Activated B cell treated with CpG ODN at 0.5 μM for 24 hours (primary cell): ENCODE measurements at regions not wholly inside any gene's neighbourhood (a gene's known extent, or its start where the extent isn't known, plus 50 kb on each side); places are given as distances from the start of the nearest gene placed in this dataset.

Experiments used
- ATAC-seq: fragments of 200-7000 bp; cut with Tn5 transposase; one replicate; pipeline ENCODE4 v1.10.0; 2021; ENCODE audit warnings: low read depth, mild to moderate bottlenecking, moderate library complexity
- CTCF ChIA-PET: fragments of 350-600 bp; sonication (Branson Sonifier 250); formaldehyde crosslinking; loops from one replicate; lab custom pipeline; 2021; ENCODE audit warnings: antibody characterized with exemption; lab: Charles Lee
- POLR2A ChIA-PET: fragments of 350-600 bp; sonication (Branson Sonifier 250); formaldehyde crosslinking; loops from one replicate; lab custom pipeline; 2021; ENCODE audit warnings: antibody characterized with exemption; lab: Charles Lee
- DNase-seq: peaks from one replicate; pipeline ENCODE4 v3.0.0; 2022
- H3K27ac Mint-ChIP-seq: one replicate; pipeline ENCODE4 v1.8.0; 2020; ENCODE audit warnings: mixed read lengths
- H3K27me3 Mint-ChIP-seq: one replicate; pipeline ENCODE4 v1.8.0; 2021; ENCODE audit warnings: mixed read lengths
- H3K36me3 Mint-ChIP-seq: one replicate; pipeline ENCODE4 v1.8.0; 2021; ENCODE audit warnings: low read depth, mixed read lengths
- H3K4me1 Mint-ChIP-seq: one replicate; pipeline ENCODE4 v1.8.0; 2021; ENCODE audit warnings: mixed read lengths
- H3K4me3 Mint-ChIP-seq: one replicate; pipeline ENCODE4 v1.8.0; 2020; ENCODE audit warnings: mild to moderate bottlenecking, mixed read lengths
- H3K9me3 Mint-ChIP-seq: one replicate; pipeline ENCODE4 v1.8.0; 2020; ENCODE audit warnings: mixed read lengths
- intact Hi-C: fragments of 100-400 bp; cut with micrococcal nuclease; formaldehyde crosslinking; loops from one replicate; pipeline ENCODE4 v1.15.1; 2024
- TF ChIP-seq, protein P1 (sequence below): fragments of 200-600 bp; IDR thresholded peaks from one replicate; pipeline ENCODE4 v1.8.0; 2022; ENCODE audit warnings: antibody characterized with exemption, mild to moderate bottlenecking

DNA sequence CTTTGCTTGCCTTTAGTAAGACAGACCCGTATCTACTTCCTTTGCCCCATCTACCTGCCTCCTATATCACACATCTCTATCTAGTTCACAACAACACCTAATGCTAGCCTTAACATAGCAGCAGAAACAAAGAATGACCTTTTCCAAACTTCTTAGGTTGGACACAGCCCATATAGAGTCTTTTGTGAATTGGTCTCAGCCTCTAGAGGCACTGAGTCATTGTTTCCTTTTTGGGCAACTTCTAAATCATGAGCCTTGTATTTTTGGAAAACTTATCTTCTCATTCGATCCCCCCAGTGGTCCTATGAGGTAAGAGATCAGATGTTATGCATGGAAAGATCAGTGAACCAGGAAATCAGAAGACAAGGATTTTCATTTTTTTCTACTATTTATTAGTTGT lies 679.4 kb upstream of the USP24 start:
- Mint-ChIP-seq H3K27me3 (peaks cover 8% of the 10 kb centered on the region), H3K36me3 (no peaks in the 10 kb centered on the region), H3K27ac (no peak overlapping the region), H3K4me1 (no peaks in the 10 kb centered on the region), H3K4me3 (no peak overlapping the region), H3K9me3 (peaks cover 22% of the 10 kb centered on the region)
- CTCF ChIA-PET: no interaction called here
- POLR2A ChIA-PET: no interaction called here
- intact Hi-C loops: no loop called here
- DNase-seq: no peak
- no peak for ATAC-seq
- TF ChIP-seq, protein P1, sequence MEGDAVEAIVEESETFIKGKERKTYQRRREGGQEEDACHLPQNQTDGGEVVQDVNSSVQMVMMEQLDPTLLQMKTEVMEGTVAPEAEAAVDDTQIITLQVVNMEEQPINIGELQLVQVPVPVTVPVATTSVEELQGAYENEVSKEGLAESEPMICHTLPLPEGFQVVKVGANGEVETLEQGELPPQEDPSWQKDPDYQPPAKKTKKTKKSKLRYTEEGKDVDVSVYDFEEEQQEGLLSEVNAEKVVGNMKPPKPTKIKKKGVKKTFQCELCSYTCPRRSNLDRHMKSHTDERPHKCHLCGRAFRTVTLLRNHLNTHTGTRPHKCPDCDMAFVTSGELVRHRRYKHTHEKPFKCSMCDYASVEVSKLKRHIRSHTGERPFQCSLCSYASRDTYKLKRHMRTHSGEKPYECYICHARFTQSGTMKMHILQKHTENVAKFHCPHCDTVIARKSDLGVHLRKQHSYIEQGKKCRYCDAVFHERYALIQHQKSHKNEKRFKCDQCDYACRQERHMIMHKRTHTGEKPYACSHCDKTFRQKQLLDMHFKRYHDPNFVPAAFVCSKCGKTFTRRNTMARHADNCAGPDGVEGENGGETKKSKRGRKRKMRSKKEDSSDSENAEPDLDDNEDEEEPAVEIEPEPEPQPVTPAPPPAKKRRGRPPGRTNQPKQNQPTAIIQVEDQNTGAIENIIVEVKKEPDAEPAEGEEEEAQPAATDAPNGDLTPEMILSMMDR: no peak

DNA sequence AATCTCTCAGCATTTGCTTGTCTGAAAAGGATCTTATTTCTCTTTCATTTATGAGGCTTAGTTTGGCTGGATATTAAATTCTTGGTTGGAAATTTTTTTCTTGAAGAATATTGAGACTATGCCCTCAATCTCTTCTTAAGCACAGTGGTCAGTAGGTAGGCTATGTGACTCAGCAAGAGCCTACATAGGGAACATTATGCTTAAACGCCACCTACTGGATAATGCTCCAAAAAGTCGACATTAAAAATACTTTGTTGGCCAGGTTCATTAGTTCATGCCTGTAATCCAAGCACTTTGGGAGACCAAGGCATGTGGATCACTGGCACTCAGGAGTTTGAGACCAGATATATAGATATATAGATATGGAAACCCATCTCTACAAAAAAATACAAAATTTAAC lies 678.0 kb upstream of the USP24 start:
- Mint-ChIP-seq H3K36me3 (no peaks in the 10 kb centered on the region), H3K27me3 (peaks cover 8% of the 10 kb centered on the region), H3K27ac (no peak overlapping the region), H3K4me1 (no peaks in the 10 kb centered on the region), H3K9me3 (peaks cover 22% of the 10 kb centered on the region), H3K4me3 (no peak overlapping the region)
- no peak for DNase-seq
- ChIA-PET CTCF (no interaction called here), POLR2A (no interaction called here)
- intact Hi-C loops: no loop called here
- TF ChIP-seq, protein P1: no peak
- no peak for ATAC-seq

DNA sequence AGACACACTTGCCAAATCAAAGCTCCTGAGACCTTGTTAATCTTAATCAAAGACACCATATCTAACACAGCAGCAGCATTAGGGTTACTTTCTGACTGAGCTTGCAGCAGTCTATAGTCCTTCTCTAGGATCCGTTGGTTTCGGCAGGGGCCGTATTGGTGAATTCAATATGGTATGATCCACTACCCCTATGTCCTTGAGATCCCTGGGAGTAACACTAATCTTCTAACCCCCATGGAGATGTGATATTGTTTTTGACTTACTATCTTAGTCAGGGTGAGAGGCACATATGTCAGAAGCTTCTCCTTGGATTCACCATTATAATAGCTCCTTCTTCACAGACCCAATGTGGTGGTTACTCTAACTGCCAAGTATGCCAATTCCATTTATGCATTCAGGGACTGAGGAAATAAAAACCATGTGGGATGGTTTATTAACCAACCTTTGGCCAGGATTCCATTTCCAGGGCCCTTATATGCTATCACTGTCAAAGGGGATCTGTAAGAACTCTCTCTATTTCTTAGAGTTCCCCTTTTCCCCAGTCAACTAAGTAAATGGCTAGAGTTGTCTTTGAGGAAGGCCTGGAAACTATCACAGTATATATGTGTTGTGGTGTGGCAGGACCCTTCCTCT lies 673.6 kb upstream of the USP24 start:
- intact Hi-C loops: no loop called here
- ATAC-seq (no peak), DNase-seq (no peak)
- TF ChIP-seq, protein P1: no peak
- Mint-ChIP-seq H3K36me3 (no peaks in the 10 kb centered on the region), H3K4me1 (no peaks in the 10 kb centered on the region), H3K4me3 (no peak overlapping the region), H3K27me3 (peaks cover 5% of the 10 kb centered on the region), H3K9me3 (peaks cover 11% of the 10 kb centered on the region), H3K27ac (no peak overlapping the region)
- CTCF ChIA-PET: no interaction called here
- POLR2A ChIA-PET: no interaction called here

DNA sequence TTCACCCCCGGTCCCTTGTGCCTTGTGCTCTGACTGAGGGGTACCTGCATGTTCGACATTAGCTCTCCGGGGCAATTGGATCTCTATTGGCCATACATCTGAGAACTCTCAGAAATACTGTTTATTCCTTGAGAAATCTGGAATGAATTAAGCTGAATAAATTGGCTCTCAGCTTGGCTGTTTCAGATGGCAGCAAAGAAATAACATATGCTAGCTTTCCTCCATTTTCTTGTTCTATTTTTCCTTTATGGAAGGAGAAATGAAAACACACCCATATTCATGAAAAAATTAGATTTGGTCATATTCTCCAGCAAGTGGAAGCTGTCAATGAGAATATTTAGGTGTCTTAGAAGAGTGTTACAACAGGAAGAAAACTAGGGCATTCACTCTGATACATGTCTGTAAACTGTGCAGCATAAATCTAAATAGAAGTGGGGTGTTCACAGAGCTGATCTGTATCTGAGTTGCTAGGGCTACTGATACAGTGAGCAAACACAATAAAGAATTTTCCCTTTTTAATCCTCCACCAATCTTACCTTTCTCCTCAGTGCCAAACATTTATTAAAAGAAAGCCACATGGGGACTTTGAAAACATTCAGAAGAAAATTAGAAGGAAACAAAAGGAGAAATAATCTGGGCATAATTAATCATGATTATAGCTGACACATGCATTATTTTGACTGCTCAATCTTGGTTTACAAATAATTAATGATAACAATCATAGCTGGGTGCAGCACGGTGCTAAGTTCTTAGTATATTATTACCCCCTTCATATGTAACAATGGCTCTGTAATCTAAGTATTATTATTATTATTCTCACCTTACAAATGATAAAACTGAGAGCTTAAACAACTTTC lies 671.9 kb upstream of the USP24 start:
- no peaks in the 10 kb centered on the region for H3K36me3 Mint-ChIP-seq
- DNase-seq (no peak), ATAC-seq (no peak)
- ChIA-PET CTCF (no interaction called here), POLR2A (no interaction called here)
- H3K4me1 Mint-ChIP-seq: no peaks in the 10 kb centered on the region
- H3K9me3 Mint-ChIP-seq: peaks cover 3% of the 10 kb centered on the region
- no peak overlapping the region for H3K27ac Mint-ChIP-seq
- TF ChIP-seq, protein P1: no peak
- H3K4me3 Mint-ChIP-seq: no peak overlapping the region
- intact Hi-C loops: no loop called here
- peaks cover 3% of the 10 kb centered on the region for H3K27me3 Mint-ChIP-seq

- ATAC-seq: no peak
Measured at GRCh38 chr1:55885619-55886018, 670.5 kb upstream of the USP24 start.

More at GRCh38 chr1:55885619-55886018, 670.5 kb upstream of the USP24 start:
- H3K9me3 Mint-ChIP-seq: no peaks in the 10 kb centered on the region
- no peak overlapping the region for H3K27ac Mint-ChIP-seq
- intact Hi-C loops: no loop called here
- H3K36me3 Mint-ChIP-seq: no peaks in the 10 kb centered on the region
- H3K4me3 Mint-ChIP-seq: no peak overlapping the region
- ChIA-PET POLR2A (no interaction called here), CTCF (no interaction called here)
- no peaks in the 10 kb centered on the region for H3K27me3 Mint-ChIP-seq
- TF ChIP-seq, protein P1: no peak
- no peak for DNase-seq
- H3K4me1 Mint-ChIP-seq: no peaks in the 10 kb centered on the region
